DOHH2 (cell line): ENCODE measurements at regions not wholly inside any gene's neighbourhood (a gene's known extent, or its start where the extent isn't known, plus 50 kb on each side); places are given as distances from the start of the nearest gene placed in this dataset.

ENCODE experiments used
- H3F3A ChIP-seq: fragments of 200-600 bp; sonication (generic), shearing (Covaris generic); 2 replicates; pipeline ENCODE4 v1.6.0; 2016; ENCODE audit warnings: antibody characterized with exemption, mild to moderate bottlenecking; ENCODE audit not compliant: control insufficient read depth, insufficient read depth
- H3K27ac ChIP-seq: fragments of 200-600 bp; sonication (generic); 2 replicates; pipeline ENCODE4 v1.5.1; 2014; ENCODE audit warnings: low read depth, mild to moderate bottlenecking, low read length, moderate library complexity
- H3K27me3 ChIP-seq: fragments of 200-600 bp; sonication (generic); 2 replicates; pipeline ENCODE4 v1.6.1; 2014; ENCODE audit warnings: mild to moderate bottlenecking, low read length, mixed read lengths; ENCODE audit not compliant: control insufficient read depth
- H3K36me3 ChIP-seq: fragments of 200-600 bp; sonication (generic); 2 replicates; pipeline ENCODE4 v1.6.1; 2014; ENCODE audit warnings: mild to moderate bottlenecking, low read length, moderate library complexity, mixed read lengths; ENCODE audit not compliant: control insufficient read depth
- H3K4me1 ChIP-seq: fragments of 200-600 bp; sonication (generic); 2 replicates; pipeline ENCODE4 v1.6.1; 2014; ENCODE audit warnings: mild to moderate bottlenecking, low read length, mixed read lengths; ENCODE audit not compliant: control insufficient read depth
- H3K4me2 ChIP-seq: fragments of 200-600 bp; sonication (generic); 2 replicates; pipeline ENCODE4 v1.6.0; 2014; ENCODE audit warnings: mild to moderate bottlenecking, low read length, moderate library complexity
- H3K4me3 ChIP-seq: fragments of 200-600 bp; sonication (generic); 2 replicates; pipeline ENCODE4 v1.5.1; 2014; ENCODE audit warnings: mild to moderate bottlenecking, low read length, mixed read lengths
- H3K79me2 ChIP-seq: fragments of 200-600 bp; sonication (generic); 2 replicates; pipeline ENCODE4 v1.6.1; 2014; ENCODE audit warnings: mild to moderate bottlenecking, low read length, mixed read lengths; ENCODE audit not compliant: control insufficient read depth
- H3K9me2 ChIP-seq: fragments of 200-600 bp; sonication (generic); replicated peaks from 2 replicates; pipeline ENCODE4 v1.6.1; 2014; ENCODE audit warnings: mild to moderate bottlenecking, low read length, mixed read lengths; ENCODE audit not compliant: control insufficient read depth
- H3K9me3 ChIP-seq: fragments of 200-600 bp; sonication (generic); 2 replicates; pipeline ENCODE4 v1.6.1; 2014; ENCODE audit warnings: antibody characterized with exemption, low read length, mixed read lengths; ENCODE audit not compliant: control insufficient read depth, insufficient read depth
- H4K20me1 ChIP-seq: fragments of 200-600 bp; sonication (generic); 2 replicates; pipeline ENCODE4 v1.6.0; 2014; ENCODE audit warnings: low read depth, mild to moderate bottlenecking, antibody characterized with exemption, low read length, moderate library complexity; ENCODE audit not compliant: control insufficient read depth, insufficient read depth
- EZH2phosphoT487 ChIP-seq: fragments of 200-600 bp; sonication (generic); IDR thresholded peaks from 2 replicates; pipeline ENCODE4 v1.6.1; 2017; ENCODE audit warnings: borderline replicate concordance, mild to moderate bottlenecking, antibody characterized with exemption, low read length, moderate library complexity, mixed read lengths
- TF ChIP-seq, protein P1 (sequence below): fragments of 200-600 bp; sonication (generic); IDR thresholded peaks from one replicate; pipeline ENCODE4 v1.5.1; 2014; ENCODE audit warnings: antibody characterized with exemption, mild to moderate bottlenecking, low read depth, low read length; ENCODE audit not compliant: poor library complexity, severe bottlenecking

DNA sequence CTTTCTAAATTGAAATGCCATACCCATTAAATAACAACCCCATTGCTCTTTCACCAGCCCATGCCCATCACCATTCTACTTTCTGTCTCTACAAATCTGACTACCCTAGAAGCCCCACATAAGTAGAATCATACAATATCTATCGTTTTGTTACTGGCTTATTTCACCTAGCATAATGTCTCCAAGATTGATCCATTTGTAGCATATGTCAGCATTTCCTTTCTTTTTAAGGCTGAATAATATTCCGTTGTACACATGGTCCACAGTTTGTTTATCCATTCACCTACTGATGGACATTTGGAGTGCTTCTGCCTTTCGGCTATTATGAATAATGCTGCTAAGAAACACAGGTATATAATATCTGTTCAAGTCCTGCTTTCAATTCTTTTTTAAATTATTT, 393.1 kb upstream of the SOX9 start:
- TF ChIP-seq EZH2phosphoT487: no peak
- TF ChIP-seq, protein P1, sequence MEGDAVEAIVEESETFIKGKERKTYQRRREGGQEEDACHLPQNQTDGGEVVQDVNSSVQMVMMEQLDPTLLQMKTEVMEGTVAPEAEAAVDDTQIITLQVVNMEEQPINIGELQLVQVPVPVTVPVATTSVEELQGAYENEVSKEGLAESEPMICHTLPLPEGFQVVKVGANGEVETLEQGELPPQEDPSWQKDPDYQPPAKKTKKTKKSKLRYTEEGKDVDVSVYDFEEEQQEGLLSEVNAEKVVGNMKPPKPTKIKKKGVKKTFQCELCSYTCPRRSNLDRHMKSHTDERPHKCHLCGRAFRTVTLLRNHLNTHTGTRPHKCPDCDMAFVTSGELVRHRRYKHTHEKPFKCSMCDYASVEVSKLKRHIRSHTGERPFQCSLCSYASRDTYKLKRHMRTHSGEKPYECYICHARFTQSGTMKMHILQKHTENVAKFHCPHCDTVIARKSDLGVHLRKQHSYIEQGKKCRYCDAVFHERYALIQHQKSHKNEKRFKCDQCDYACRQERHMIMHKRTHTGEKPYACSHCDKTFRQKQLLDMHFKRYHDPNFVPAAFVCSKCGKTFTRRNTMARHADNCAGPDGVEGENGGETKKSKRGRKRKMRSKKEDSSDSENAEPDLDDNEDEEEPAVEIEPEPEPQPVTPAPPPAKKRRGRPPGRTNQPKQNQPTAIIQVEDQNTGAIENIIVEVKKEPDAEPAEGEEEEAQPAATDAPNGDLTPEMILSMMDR: no peak
- Histone ChIP-seq H3K9me2 (no peaks in the 10 kb centered on the region), H3K4me3 (no peak overlapping the region)

DNA sequence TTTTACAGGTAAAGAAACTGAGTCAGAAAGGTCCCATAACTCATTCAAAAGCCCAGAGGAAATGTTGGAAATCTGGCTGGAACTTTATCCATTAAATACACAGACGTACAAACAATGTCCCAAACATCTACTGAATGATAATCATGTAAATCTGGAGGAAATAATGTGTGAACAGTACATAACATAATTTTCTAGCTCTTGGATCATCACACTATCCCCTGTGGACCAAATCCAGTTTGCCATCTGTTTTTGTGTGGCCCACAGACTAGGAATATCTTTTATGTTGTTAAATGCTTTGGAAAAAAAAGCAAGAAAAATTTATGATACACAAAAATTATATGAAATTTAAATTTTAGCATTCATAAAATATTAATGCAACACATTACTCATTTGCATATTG, 389.9 kb upstream of the SOX9 start:
- no peaks in the 10 kb centered on the region for H3F3A ChIP-seq
- peaks cover 5% of the 10 kb centered on the region for H3K4me1 ChIP-seq
- H3K4me2 ChIP-seq: no peak overlapping the region
- no peaks in the 10 kb centered on the region for H3K9me2 ChIP-seq
- no peak overlapping the region for H3K27ac ChIP-seq
- no peaks in the 10 kb centered on the region for H3K9me3 ChIP-seq
- no peaks in the 10 kb centered on the region for H4K20me1 ChIP-seq
- H3K27me3 ChIP-seq: no peaks in the 10 kb centered on the region
- no peaks in the 10 kb centered on the region for H3K36me3 ChIP-seq
- TF ChIP-seq, protein P1: no peak
- no peak for TF ChIP-seq EZH2phosphoT487
- H3K4me3 ChIP-seq: no peak overlapping the region
- H3K79me2 ChIP-seq: no peaks in the 10 kb centered on the region

More for the DNA sequence above, 393.1 kb upstream of the SOX9 start:
- Histone ChIP-seq H3K4me2 (no peak overlapping the region), H3K4me1 (no peaks in the 10 kb centered on the region), H3K36me3 (no peaks in the 10 kb centered on the region), H3K27ac (no peak overlapping the region), H3K27me3 (no peaks in the 10 kb centered on the region), H3F3A (no peaks in the 10 kb centered on the region), H3K9me3 (no peaks in the 10 kb centered on the region), H3K79me2 (no peaks in the 10 kb centered on the region), H4K20me1 (no peaks in the 10 kb centered on the region)

DNA sequence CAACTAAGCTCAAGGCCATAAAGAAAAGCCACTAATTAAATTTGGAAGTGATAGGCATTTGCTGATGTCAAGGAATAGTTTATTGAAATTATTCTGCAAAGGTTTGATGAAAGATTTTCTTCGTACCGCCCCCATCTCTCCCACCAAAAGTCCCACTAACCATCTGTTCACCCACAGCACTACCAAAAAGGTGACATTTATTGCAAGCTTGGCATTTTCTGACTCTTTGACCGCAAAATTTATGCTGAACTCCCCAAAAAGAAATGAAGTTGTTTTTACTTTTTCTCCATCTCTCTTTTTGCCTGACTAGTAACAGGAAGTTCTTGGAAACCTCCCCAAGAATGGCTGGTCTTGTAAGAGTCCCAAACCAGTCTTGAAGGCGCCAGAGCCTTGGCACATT, 384.9 kb upstream of the SOX9 start:
- Histone ChIP-seq H3K36me3 (no peaks in the 10 kb centered on the region), H3K9me3 (no peaks in the 10 kb centered on the region), H4K20me1 (no peaks in the 10 kb centered on the region), H3K9me2 (no peaks in the 10 kb centered on the region), H3K79me2 (no peaks in the 10 kb centered on the region), H3K4me3 (no peak overlapping the region), H3F3A (no peaks in the 10 kb centered on the region), H3K4me1 (peaks cover 5% of the 10 kb centered on the region), H3K4me2 (no peak overlapping the region), H3K27me3 (no peaks in the 10 kb centered on the region), H3K27ac (no peak overlapping the region)
- TF ChIP-seq, protein P1: no peak
- TF ChIP-seq EZH2phosphoT487: no peak

DNA sequence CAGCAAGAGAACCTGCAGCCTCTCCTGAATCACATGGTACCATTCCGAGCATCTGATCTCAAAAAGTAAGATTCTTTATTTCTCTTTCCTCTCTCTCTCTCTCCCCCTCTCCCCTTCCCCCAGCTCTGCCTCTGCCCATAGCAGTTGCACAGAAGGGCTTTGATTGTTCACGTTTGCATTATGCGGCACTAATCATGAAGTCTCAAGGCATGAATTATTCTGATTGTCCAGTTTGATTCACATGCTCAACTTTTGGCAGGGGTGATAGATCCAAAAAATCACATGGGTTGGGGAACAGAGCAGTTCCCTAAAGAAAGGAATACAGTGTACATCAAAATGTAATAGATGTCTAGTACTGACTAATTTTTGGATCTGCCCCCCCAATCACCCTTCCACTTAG, 380.0 kb upstream of the SOX9 start:
- Histone ChIP-seq H4K20me1 (no peaks in the 10 kb centered on the region), H3K9me3 (no peaks in the 10 kb centered on the region), H3K79me2 (no peaks in the 10 kb centered on the region), H3K36me3 (no peaks in the 10 kb centered on the region), H3K27ac (no peak overlapping the region), H3F3A (no peaks in the 10 kb centered on the region), H3K4me1 (no peaks in the 10 kb centered on the region), H3K4me2 (no peak overlapping the region), H3K9me2 (no peaks in the 10 kb centered on the region), H3K4me3 (no peak overlapping the region), H3K27me3 (no peaks in the 10 kb centered on the region)
- TF ChIP-seq EZH2phosphoT487: no peak
- TF ChIP-seq, protein P1: no peak
